ENCODE measurements at regions not wholly inside any gene's neighbourhood (a gene's known extent, or its start where the extent isn't known, plus 50 kb on each side); places are given as distances from the start of the nearest gene placed in this dataset.

- no peak for TF ChIP-seq ZNF462 (CRISPR knock-in tag; IDR thresholded peaks at IDR 0.05)
- no peak for TF ChIP-seq EZH2phosphoT487 (IDR thresholded peaks at IDR 0.05; ENCODE audit: unreplicated experiment)
- TF ChIP-seq EZH2 (IDR thresholded peaks at IDR 0.05; ENCODE audit: low read depth, unreplicated experiment), result no peak
- TF ChIP-seq STAT1 (IDR thresholded peaks at IDR 0.05; ENCODE audit: unreplicated experiment), result no peak
- TF ChIP-seq CTCF (conservative IDR thresholded peaks at IDR 0.05; ENCODE audit: low read depth in 2 of 2), result no peak
- TF ChIP-seq JUNB (IDR thresholded peaks at IDR 0.05; ENCODE audit: unreplicated experiment), result no peak
- TF ChIP-seq ZNF331 (CRISPR knock-in tag; IDR thresholded peaks at IDR 0.05; ENCODE audit: low read depth), result no peak
- no peak for TF ChIP-seq CREB1 (CRISPR knock-in tag; IDR thresholded peaks at IDR 0.05; ENCODE audit: low read depth)
These were observed 53.2 kb upstream of the ZNF33B start (continued) for GRCh38 chr10:42691361-42692120.
